Astrocyte (in vitro differentiated cells and primary cell): ENCODE measurements at regions not wholly inside any gene's neighbourhood (a gene's known extent, or its start where the extent isn't known, plus 50 kb on each side); places are given as distances from the start of the nearest gene placed in this dataset.
A peak's percentile ranks its signal among the peaks of the same experiment; 100 is the strongest.

Experiments used
- DNase-seq: peaks from one replicate; pipeline ENCODE4 v3.0.0-alpha.2; 2010; ENCODE audit warnings: low read depth
- FAIRE-seq: peaks from 2 replicates; lab custom pipeline; 2011; peaks lifted over from hg19 to GRCh38; lab: Jason Lieb, UNC
- H2AFZ ChIP-seq: 2 replicates; pipeline ENCODE4 v1.6.0; 2012; ENCODE audit warnings: low read depth, low read length, inconsistent platforms
- H3K27ac ChIP-seq: 2 replicates; pipeline ENCODE4 v1.5.1; 2011; ENCODE audit warnings: low read depth, low read length, inconsistent platforms
- H3K27me3 ChIP-seq: 2 replicates; pipeline ENCODE4 v1.6.0; 2011; ENCODE audit warnings: low read length, inconsistent platforms; ENCODE audit not compliant: insufficient read depth
- H3K36me3 ChIP-seq: 2 replicates; pipeline ENCODE4 v1.5.1; 2011; ENCODE audit warnings: low read length, inconsistent platforms; ENCODE audit not compliant: insufficient read depth
- H3K4me1 ChIP-seq: 2 replicates; pipeline ENCODE4 v1.5.1; 2011; ENCODE audit warnings: low read length, inconsistent platforms; ENCODE audit not compliant: insufficient read depth
- H3K4me2 ChIP-seq: 2 replicates; pipeline ENCODE4 v1.6.0; 2012; ENCODE audit warnings: low read length, inconsistent platforms
- H3K4me3 ChIP-seq: 2 replicates; pipeline ENCODE4 v1.5.1; 2011; ENCODE audit warnings: low read depth, mild to moderate bottlenecking, low read length, inconsistent platforms; ENCODE audit not compliant: insufficient read depth
- H3K79me2 ChIP-seq: 2 replicates; pipeline ENCODE4 v1.6.0; 2012; ENCODE audit warnings: mild to moderate bottlenecking, low read length, inconsistent platforms; ENCODE audit not compliant: insufficient read depth
- H3K9ac ChIP-seq: 2 replicates; pipeline ENCODE4 v1.6.0; 2012; ENCODE audit warnings: mild to moderate bottlenecking, low read length, inconsistent platforms
- H3K9me3 ChIP-seq: 2 replicates; pipeline ENCODE4 v1.5.1; 2012; ENCODE audit warnings: low read depth, mild to moderate bottlenecking, low read length, inconsistent platforms; ENCODE audit not compliant: insufficient read depth
- H4K20me1 ChIP-seq: 2 replicates; pipeline ENCODE4 v1.6.0; 2012; ENCODE audit warnings: low read length, inconsistent platforms; ENCODE audit not compliant: insufficient read depth
- H3K27ac Mint-ChIP-seq: one replicate; pipeline ENCODE4 v1.8.0; 2021; ENCODE audit warnings: mild to moderate bottlenecking, mixed read lengths; ENCODE audit not compliant: unreplicated experiment
- H3K27me3 Mint-ChIP-seq: one replicate; pipeline ENCODE4 v1.8.0; 2021; ENCODE audit warnings: low read depth, mixed read lengths; ENCODE audit not compliant: unreplicated experiment
- H3K36me3 Mint-ChIP-seq: one replicate; pipeline ENCODE4 v1.8.0; 2021; ENCODE audit warnings: low read depth, mixed read lengths; ENCODE audit not compliant: unreplicated experiment
- H3K4me1 Mint-ChIP-seq: one replicate; pipeline ENCODE4 v1.8.0; 2021; ENCODE audit warnings: low read depth, mixed read lengths; ENCODE audit not compliant: unreplicated experiment
- H3K4me3 Mint-ChIP-seq: one replicate; pipeline ENCODE4 v1.8.0; 2021; ENCODE audit warnings: mild to moderate bottlenecking, moderate library complexity, mixed read lengths; ENCODE audit not compliant: unreplicated experiment
- H3K9me3 Mint-ChIP-seq: one replicate; pipeline ENCODE4 v1.8.0; 2021; ENCODE audit warnings: mild to moderate bottlenecking, mixed read lengths; ENCODE audit not compliant: unreplicated experiment
- EZH2 ChIP-seq: IDR thresholded peaks from 2 replicates; pipeline ENCODE4 v1.6.1; 2012; ENCODE audit warnings: mild to moderate bottlenecking, low read length, inconsistent platforms; ENCODE audit not compliant: insufficient read depth
- TF ChIP-seq, protein P1 (sequence below): IDR thresholded peaks from 2 replicates; pipeline ENCODE4 v1.5.1; 2011; ENCODE audit warnings: low read depth, mild to moderate bottlenecking, inconsistent platforms, low read length, moderate library complexity; ENCODE audit not compliant: insufficient read depth

DNA sequence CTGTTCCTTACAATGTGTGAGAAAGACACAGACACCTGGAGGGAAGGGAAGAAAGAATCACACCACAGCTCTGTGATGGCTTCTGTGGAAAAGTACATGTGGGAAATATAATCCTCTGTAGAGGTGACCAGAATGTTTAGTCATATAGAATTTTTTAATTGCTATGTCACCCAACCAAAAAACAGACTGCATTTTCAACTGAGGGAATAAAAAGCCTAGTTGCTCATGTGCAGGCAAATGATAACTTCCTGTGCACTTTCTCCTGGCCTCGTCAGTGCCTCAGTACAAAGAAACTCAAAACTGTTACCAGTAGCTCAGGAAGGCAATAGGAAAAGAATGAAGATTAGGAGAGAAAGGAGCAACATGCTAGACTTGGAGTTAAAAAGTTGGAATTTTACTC is 326.8 kb downstream of the OSR1 start:
- no peak overlapping the region for H3K4me3 Mint-ChIP-seq
- Histone ChIP-seq H3K9me3 (no peaks in the 10 kb centered on the region), H3K27me3 (no peaks in the 10 kb centered on the region), H4K20me1 (no peaks in the 10 kb centered on the region), H2AFZ (no peak overlapping the region), H3K27ac (no peak overlapping the region), H3K4me1 (peaks cover 7% of the 10 kb centered on the region), H3K9ac (no peak overlapping the region), H3K79me2 (no peaks in the 10 kb centered on the region), H3K36me3 (no peaks in the 10 kb centered on the region), H3K4me2 (no peak overlapping the region), H3K4me3 (no peak overlapping the region)
- DNase-seq (no peak), FAIRE-seq (no peak)
- H3K9me3 Mint-ChIP-seq, result no peaks in the 10 kb centered on the region
- no peak overlapping the region for H3K27ac Mint-ChIP-seq
- H3K36me3 Mint-ChIP-seq, result no peaks in the 10 kb centered on the region
- no peaks in the 10 kb centered on the region for H3K27me3 Mint-ChIP-seq
- TF ChIP-seq, protein P1, sequence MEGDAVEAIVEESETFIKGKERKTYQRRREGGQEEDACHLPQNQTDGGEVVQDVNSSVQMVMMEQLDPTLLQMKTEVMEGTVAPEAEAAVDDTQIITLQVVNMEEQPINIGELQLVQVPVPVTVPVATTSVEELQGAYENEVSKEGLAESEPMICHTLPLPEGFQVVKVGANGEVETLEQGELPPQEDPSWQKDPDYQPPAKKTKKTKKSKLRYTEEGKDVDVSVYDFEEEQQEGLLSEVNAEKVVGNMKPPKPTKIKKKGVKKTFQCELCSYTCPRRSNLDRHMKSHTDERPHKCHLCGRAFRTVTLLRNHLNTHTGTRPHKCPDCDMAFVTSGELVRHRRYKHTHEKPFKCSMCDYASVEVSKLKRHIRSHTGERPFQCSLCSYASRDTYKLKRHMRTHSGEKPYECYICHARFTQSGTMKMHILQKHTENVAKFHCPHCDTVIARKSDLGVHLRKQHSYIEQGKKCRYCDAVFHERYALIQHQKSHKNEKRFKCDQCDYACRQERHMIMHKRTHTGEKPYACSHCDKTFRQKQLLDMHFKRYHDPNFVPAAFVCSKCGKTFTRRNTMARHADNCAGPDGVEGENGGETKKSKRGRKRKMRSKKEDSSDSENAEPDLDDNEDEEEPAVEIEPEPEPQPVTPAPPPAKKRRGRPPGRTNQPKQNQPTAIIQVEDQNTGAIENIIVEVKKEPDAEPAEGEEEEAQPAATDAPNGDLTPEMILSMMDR, result no peak
- no peak for TF ChIP-seq EZH2
- peaks cover 9% of the 10 kb centered on the region for H3K4me1 Mint-ChIP-seq

DNA sequence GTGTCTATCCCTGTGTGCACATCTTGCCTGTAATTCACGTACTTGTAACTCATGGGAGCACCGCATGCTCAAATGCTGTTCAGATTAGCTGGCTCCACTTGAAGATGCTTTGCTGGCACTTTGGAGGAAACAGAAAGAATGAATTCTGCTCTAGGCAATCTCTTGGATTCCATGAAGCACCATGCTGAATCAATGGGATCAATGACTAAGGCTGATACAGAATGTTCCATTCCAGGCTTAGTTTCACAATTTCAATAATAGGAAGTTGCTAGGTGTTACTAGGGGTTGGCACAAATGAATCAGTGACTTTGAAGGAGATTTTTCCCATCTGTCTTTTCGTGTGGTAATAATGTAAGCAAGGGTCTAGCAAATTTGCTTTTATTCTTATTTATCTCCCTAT is 328.8 kb downstream of the OSR1 start:
- Mint-ChIP-seq H3K9me3 (no peaks in the 10 kb centered on the region), H3K27ac (no peak overlapping the region), H3K4me3 (no peak overlapping the region), H3K36me3 (no peaks in the 10 kb centered on the region), H3K4me1 (peaks cover under 1% of the 10 kb centered on the region), H3K27me3 (no peaks in the 10 kb centered on the region)
- DNase-seq (no peak), FAIRE-seq (no peak)
- Histone ChIP-seq H3K79me2 (no peaks in the 10 kb centered on the region), H3K4me3 (no peak overlapping the region), H3K9ac (no peak overlapping the region), H3K27me3 (no peaks in the 10 kb centered on the region), H2AFZ (no peak overlapping the region), H3K4me1 (peaks cover 2% of the 10 kb centered on the region), H3K4me2 (no peak overlapping the region), H3K36me3 (no peaks in the 10 kb centered on the region), H3K9me3 (no peaks in the 10 kb centered on the region), H3K27ac (no peak overlapping the region), H4K20me1 (no peaks in the 10 kb centered on the region)
- TF ChIP-seq EZH2, result no peak
- TF ChIP-seq, protein P1, result no peak

GRCh38 chr2:19028587-19029375 is 329.6 kb downstream of the OSR1 start:
- Histone ChIP-seq H3K4me1 (peaks cover 2% of the 10 kb centered on the region), H3K27me3 (no peaks in the 10 kb centered on the region), H3K4me2 (no peak overlapping the region), H2AFZ (no peak overlapping the region), H4K20me1 (no peaks in the 10 kb centered on the region), H3K79me2 (no peaks in the 10 kb centered on the region), H3K9ac (no peak overlapping the region), H3K9me3 (no peaks in the 10 kb centered on the region), H3K27ac (no peak overlapping the region), H3K4me3 (no peak overlapping the region), H3K36me3 (no peaks in the 10 kb centered on the region)
- Mint-ChIP-seq H3K27ac (no peak overlapping the region), H3K27me3 (no peaks in the 10 kb centered on the region), H3K4me1 (peaks cover 3% of the 10 kb centered on the region), H3K9me3 (no peaks in the 10 kb centered on the region), H3K4me3 (no peak overlapping the region), H3K36me3 (no peaks in the 10 kb centered on the region)
- DNase-seq, result peak; percentile 27
- FAIRE-seq, result no peak
- TF ChIP-seq, protein P1, result no peak
- no peak for TF ChIP-seq EZH2
